ENCODE measurements at regions not wholly inside any gene's neighbourhood (a gene's known extent, or its start where the extent isn't known, plus 50 kb on each side); places are given as distances from the start of the nearest gene placed in this dataset.

DNA sequence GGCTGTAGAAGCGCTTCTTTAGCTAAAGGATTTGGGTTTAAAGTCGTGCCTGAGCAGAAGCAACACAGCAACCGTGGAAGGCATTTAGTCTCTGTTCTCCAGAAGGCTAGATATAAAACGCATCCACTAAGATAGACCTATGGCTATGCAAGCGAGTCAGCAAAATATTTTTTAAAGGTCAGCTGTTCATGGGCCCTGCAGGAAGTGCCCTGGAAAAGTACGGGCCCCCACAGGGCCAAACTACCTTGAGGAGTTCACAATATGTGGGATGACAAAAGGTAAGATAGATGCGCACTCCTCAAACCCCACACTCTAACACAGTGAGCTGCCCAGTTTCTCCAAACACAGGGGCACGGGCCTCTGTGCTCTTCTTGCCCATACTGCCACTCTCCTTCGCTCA lies 261.6 kb downstream of the VPS13C start:
- intact Hi-C loops (cut with micrococcal nuclease) = no loop called here
- TF ChIP-seq, protein P1, sequence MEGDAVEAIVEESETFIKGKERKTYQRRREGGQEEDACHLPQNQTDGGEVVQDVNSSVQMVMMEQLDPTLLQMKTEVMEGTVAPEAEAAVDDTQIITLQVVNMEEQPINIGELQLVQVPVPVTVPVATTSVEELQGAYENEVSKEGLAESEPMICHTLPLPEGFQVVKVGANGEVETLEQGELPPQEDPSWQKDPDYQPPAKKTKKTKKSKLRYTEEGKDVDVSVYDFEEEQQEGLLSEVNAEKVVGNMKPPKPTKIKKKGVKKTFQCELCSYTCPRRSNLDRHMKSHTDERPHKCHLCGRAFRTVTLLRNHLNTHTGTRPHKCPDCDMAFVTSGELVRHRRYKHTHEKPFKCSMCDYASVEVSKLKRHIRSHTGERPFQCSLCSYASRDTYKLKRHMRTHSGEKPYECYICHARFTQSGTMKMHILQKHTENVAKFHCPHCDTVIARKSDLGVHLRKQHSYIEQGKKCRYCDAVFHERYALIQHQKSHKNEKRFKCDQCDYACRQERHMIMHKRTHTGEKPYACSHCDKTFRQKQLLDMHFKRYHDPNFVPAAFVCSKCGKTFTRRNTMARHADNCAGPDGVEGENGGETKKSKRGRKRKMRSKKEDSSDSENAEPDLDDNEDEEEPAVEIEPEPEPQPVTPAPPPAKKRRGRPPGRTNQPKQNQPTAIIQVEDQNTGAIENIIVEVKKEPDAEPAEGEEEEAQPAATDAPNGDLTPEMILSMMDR (IDR thresholded peaks at IDR 0.05) = no peak
- H3K4me3 Mint-ChIP-seq = no peak overlapping the region
- peaks cover 7% of the 10 kb centered on the region for H3K27me3 Mint-ChIP-seq
- ChIA-PET POLR2A (no interaction called here), CTCF (interaction anchor here (2.7 kb wide), 1 partner anchor 36 kb away, joined by 11 read pairs; no protein-coding TSS in a partner anchor)
- no peak for DNase-seq
- no peak overlapping the region for H3K27ac Mint-ChIP-seq
- no peak for ATAC-seq
- H3K36me3 Mint-ChIP-seq (ENCODE audit: low read depth) = no peaks in the 10 kb centered on the region
- H3K4me1 Mint-ChIP-seq (ENCODE audit: low read depth) = no peaks in the 10 kb centered on the region
- H3K9me3 Mint-ChIP-seq = no peaks in the 10 kb centered on the region

DNA sequence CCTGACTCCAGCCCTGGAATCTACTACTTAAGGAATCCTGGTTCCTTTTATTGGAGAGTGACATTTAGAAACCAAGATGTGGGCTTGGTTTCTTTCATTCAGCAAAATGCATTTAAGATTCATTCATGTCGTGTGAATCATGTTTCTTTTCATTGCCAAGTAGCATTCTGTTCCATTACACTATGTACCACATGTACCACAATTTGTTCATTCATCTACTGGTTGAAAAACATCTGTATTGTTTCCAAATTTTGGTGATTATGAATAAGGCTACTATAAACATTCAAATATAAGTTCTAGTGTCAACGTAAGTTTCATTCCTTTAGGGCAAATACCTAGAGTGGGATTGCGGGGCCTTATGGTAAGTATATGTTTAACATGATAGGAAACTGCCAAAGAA lies 264.2 kb downstream of the VPS13C start:
- Mint-ChIP-seq H3K4me1 (ENCODE audit: low read depth) (no peaks in the 10 kb centered on the region), H3K36me3 (ENCODE audit: low read depth) (no peaks in the 10 kb centered on the region), H3K27me3 (peaks cover 18% of the 10 kb centered on the region), H3K9me3 (no peaks in the 10 kb centered on the region), H3K27ac (no peak overlapping the region), H3K4me3 (no peak overlapping the region)
- CTCF ChIA-PET = no interaction called here
- TF ChIP-seq, protein P1 (IDR thresholded peaks at IDR 0.05) = no peak
- intact Hi-C loops (cut with micrococcal nuclease) = no loop called here
- POLR2A ChIA-PET = no interaction called here
- ATAC-seq (no peak), DNase-seq (no peak)

DNA sequence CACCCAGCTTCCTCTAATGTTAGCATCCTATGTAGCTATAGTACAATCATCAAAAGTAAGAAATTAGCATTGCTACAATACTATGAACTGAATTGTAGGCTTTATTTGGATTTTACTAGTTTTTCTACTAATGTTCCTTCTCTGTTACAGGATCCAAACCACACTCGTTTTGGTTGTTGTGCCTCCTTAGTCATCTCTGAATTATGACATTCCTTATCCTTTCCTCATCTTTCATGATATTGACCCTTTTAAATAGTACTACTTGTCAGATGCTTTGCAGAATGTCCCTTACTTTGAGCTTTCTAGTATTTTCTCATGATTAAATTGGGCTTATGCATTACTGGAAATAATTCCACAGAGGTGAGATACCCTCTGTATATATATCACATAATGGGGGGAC lies 265.4 kb downstream of the VPS13C start:
- DNase-seq = no peak
- no peak overlapping the region for H3K4me3 Mint-ChIP-seq
- TF ChIP-seq, protein P1 (IDR thresholded peaks at IDR 0.05) = no peak
- no peaks in the 10 kb centered on the region for H3K4me1 Mint-ChIP-seq (ENCODE audit: low read depth)
- no peaks in the 10 kb centered on the region for H3K36me3 Mint-ChIP-seq (ENCODE audit: low read depth)
- no peak for ATAC-seq
- intact Hi-C loops (cut with micrococcal nuclease) = no loop called here
- H3K27me3 Mint-ChIP-seq = peaks cover 20% of the 10 kb centered on the region
- ChIA-PET POLR2A (no interaction called here), CTCF (no interaction called here)
- no peaks in the 10 kb centered on the region for H3K9me3 Mint-ChIP-seq
- no peak overlapping the region for H3K27ac Mint-ChIP-seq

DNA sequence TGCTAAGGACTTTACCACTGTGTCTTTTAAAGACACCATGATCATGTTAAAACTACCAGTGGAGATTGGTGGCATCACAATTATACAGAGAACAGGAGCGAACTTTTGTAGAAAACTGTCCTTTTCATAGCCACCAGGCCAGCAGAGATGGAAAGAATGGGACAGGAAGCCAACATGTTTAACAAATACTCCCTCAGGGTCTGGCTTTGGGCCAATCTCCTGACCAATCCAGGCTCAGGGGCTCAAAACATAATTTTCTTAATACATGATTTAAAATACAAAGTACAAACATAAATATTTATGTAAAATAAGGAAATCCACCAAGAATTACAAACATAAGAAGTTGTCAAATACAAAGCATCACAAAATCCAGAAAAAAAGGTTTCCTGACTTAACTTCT lies 266.0 kb downstream of the VPS13C start:
- CTCF ChIA-PET = no interaction called here
- DNase-seq = no peak
- intact Hi-C loops (cut with micrococcal nuclease) = no loop called here
- H3K9me3 Mint-ChIP-seq = no peaks in the 10 kb centered on the region
- H3K27me3 Mint-ChIP-seq = peaks cover 20% of the 10 kb centered on the region
- POLR2A ChIA-PET = no interaction called here
- no peaks in the 10 kb centered on the region for H3K36me3 Mint-ChIP-seq (ENCODE audit: low read depth)
- no peak for ATAC-seq
- no peaks in the 10 kb centered on the region for H3K4me1 Mint-ChIP-seq (ENCODE audit: low read depth)
- H3K27ac Mint-ChIP-seq = no peak overlapping the region
- H3K4me3 Mint-ChIP-seq = no peak overlapping the region
- TF ChIP-seq, protein P1 (IDR thresholded peaks at IDR 0.05) = no peak

DNA sequence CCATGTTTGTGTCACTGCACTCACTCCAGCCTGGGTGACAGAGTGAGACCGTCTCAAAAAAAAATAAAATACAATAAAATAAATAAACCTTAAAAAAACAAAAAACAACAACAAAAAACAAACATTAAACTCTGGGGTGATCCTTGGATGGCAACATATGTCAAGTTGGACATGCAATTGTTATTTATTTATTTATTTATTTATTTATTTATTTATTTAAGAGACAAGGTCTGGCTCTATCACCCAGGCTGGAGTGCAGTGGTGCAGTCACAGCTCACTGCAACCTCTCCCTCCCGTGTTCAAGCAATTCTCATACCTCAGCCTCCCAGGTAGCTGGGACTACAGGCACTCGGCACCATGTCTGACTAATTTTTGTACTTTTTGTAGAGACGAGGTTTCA lies 275.5 kb downstream of the VPS13C start:
- Mint-ChIP-seq H3K9me3 (no peaks in the 10 kb centered on the region), H3K4me1 (ENCODE audit: low read depth) (no peaks in the 10 kb centered on the region), H3K36me3 (ENCODE audit: low read depth) (no peaks in the 10 kb centered on the region), H3K27me3 (peaks cover 14% of the 10 kb centered on the region), H3K27ac (no peak overlapping the region), H3K4me3 (no peak overlapping the region)
- intact Hi-C loops (cut with micrococcal nuclease) = no loop called here
- TF ChIP-seq, protein P1 (IDR thresholded peaks at IDR 0.05) = no peak
- ChIA-PET POLR2A (no interaction called here), CTCF (no interaction called here)
- no peak for DNase-seq
- no peak for ATAC-seq

All from activated CD8-positive, alpha-beta T cell treated with anti-CD3 and anti-CD28 coated beads for 36 hours (primary cell).